GM21825 (cell line): ENCODE measurements at regions not wholly inside any gene's neighbourhood (a gene's known extent, or its start where the extent isn't known, plus 50 kb on each side); places are given as distances from the start of the nearest gene placed in this dataset.

ENCODE experiments used
- ATAC-seq: cut with Tn5 transposase; IDR thresholded peaks from one replicate; pipeline ENCODE4 v1.9.1; 2021; ENCODE audit warnings: mild to moderate bottlenecking, moderate library complexity; ENCODE audit not compliant: unreplicated experiment

DNA sequence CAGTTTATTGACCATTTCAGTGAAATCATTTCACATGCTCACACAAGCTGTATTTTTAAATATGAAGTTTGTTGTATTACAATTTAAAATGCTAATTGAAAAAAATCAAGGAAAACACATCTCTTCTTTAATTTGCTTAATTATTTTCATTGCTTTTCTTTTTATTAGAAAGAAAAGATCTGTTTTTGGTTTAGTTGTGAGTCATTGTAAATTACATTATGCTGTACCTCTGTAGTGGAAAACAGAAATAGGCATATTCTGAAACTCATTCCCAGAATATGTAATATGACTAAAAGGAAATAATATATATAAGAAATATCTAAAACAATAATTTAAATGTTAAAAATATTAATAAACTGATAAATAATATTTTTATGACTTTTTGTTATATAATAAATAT is 161.9 kb downstream of the HGF start:
- no peak for ATAC-seq

DNA sequence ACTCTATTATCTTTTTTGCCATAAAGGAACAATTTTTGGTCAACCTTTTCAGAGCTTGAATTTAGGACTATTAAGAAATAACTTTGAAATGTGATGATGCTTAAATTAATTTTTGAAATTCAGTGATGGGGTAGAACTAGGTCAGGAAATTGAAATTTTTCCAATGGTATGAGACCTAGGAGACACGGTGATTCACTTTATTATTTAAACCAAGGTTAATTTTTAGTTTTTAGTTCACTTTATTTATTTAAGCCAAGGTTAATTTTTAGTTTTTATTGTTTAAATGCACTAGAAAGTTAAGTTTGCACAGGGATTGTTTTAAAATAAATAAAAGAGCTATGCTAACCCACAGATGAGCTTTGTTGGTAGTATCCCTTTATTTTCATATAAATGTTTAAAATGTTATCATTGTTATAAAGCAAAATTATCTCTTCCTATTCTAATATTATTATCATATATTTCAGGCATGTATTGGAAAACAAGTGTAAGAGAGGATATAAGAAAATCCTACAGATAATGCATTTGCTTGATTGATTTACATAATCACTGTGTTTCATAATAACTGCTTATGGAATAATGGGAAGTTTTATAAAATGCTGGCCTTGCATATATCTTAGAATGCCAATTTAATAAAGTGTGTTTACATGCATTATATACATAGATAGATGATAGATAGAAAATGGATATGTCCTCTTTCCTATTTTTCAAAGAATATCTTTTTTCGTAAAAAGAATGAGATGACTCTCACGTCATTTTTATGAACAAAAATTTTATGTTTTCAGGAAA is 163.6 kb downstream of the HGF start:
- ATAC-seq, result no peak

DNA sequence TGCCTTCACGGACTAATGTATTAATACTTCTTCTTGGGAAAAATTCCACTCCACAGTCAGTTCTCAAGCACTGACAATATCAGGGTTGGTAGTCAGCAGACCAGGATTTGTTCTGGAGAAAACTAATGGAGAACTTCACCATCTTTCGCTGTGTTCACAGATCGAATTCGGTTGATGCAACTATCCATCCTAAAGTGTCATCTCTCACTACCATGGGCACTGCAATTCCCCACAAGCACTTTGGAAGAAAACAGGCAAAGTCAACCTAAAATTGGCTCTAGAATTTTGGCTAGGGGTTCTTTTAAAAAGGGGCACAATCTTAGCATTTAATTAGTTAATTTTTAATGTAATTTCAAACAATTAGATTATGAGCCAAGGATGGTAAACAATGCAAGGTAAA is 164.4 kb downstream of the HGF start:
- no peak for ATAC-seq

DNA sequence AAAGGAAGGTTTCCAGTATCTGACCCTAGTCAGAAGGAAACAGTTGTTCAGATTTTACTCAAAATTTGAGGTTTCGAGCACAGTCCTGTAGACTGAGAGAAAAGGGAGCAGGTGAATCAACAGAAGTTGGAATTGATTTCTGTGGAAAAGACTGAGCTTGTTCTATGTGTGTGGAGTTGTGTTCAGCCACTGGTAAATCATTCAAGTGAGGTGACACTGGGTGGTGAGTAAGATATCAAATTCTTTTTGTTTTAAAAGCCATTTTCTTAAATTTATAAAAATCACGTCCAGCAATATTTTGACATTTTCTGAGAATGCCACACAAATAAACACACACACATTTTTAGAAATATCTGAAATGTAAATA is 165.1 kb downstream of the HGF start:
- no peak for ATAC-seq

DNA sequence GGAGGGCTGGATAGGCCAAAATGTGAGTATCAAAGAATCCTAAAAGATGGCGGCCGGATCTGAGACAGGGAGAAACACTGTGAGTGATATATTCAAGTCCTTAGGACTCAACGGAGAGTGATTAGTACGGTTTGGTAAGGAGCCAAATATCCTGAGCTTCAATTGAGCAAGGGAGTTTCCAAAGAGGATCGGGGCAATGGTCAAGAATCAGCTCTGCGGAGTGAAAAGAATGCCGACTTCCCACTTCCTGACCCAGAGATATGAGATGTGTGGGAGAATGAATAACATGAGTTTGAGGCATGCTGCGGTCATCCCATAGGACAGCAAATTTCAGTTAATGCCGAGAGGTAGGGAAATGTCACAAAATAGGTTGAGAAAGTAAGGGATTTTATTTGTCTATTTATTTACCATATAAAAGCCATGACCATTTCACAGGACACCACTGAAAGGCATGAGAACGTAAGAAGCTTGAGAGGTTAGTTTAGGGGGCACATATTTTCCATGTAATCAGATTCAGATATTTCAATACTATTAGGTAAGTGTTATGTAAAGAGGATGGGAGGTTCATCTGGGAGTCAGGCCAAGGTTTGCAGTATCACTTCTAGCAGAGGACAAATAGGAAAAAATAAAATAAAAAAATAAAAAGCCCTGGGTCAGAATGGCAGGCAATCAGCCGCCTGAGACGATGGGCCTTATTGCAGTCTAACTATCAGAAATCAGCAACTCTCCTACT is 165.6 kb downstream of the HGF start:
- ATAC-seq, result no peak

DNA sequence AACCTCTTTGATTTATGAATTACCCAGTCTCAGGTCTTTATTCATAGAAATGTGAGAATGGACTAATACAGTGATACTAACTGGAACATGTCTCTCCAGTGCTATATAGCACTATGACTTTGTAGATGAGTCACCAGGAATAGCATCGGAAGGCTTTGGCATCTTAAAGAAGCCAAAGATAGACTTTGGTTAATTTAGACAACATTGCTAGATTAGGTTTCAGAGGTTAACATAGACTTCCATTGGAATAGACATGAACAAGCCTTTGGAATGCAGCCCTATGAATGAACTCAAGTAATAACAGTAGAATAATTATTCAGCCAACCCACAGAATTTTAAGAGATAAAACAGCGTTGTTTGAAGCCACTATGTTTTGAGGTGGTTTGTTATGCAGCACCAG is 169.2 kb downstream of the HGF start:
- ATAC-seq, result no peak

DNA sequence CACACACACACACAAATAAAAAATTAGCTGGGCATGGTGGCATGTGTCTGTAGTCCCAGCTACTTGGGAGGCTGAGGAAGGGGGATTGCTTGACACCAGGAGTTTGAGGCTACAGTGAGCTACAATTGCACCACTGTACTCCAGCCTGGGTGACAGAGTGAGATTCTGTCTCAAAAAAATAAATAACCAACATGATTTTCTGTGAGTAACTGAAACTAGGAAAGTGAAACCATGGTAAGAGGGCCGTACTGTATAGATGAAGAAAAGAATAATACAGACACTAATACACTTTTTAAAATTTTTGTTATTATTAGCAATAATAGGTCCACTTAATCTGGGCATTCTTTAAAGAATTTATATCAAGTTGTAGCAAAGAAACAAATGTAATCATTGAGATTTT is 170.9 kb downstream of the HGF start:
- ATAC-seq, result no peak

DNA sequence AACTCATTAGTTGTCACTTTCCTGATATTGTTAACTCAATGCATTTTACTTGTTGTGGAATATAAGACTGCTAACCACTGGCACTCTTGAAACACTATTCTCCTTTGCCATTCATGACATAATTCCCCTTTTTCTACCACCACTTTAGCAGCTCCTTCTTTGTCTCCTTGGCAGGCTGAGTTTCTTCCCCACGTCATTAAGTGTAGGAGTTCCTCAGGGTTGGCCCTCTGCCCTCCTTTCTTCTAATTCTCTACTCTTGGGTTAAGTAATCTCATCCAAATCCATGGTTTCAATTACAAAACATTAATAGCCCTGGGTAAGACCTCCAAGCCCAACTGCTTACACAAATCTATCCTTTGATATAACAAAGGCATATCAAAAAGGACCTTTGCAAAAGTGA is 175.1 kb downstream of the HGF start:
- no peak for ATAC-seq

DNA sequence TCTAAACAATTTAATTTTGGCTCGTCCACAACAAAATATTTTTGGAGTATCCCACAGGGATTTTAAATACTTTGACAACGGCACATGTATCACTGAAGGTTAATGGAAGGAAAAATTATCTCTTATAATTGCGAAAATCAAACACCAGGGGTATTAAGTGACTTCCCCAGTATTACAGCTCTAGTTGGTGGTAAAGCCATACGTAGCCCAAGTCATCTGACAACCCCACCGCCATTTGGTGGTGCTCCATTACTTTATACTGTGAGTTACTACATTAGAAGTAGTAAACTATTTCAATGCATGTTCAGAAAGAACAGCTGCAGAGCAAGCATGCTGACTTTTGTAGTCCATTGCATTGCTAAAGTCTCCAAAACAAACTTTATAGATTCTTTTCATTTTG is 179.7 kb downstream of the HGF start:
- ATAC-seq, result no peak

DNA sequence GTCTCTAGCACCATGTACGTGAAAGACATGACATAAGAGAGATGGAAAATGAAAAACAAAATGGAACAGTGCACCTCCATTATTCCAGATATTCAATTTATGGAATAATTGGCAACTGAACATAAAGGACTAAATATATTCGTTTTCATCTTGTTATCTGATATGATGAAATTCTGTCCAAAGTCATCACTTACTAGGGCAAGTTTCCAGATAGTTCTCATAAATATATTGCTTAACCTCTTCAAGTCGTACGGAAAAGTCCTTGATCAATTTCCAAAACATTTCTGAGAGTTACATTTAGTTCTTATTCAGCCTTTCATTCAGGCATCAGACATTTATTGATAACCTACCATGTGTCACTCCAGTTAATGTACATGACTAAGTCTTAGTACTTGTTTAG is 185.2 kb downstream of the HGF start:
- no peak for ATAC-seq

DNA sequence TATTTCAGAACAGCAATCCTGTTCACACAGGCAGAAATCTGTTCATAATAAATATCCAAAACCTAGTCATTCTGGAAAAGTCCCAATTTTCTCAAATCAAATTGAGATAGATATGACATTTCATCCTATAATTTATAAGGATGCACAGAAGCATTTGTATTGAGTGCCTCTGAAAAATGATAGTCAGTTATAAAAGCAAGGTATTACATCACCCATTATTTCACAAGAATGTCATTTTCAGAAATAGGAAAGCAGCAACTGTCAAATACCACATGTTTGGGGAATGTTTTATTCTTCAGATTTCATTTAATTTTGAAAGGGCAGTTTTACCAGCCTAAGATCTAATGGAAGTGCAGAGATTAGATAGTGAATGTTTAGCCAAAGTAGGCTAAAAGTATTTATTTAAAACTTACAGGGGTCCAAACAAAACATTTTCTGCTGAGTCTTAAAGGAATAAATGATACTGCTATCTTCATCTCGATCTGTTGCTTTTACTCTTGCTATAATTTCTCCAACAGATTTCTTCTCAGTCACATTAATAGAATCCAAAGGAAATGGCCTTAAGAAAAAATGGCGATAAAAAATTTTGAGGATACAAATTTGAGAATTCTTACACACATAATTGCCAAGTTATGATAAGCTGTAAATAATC is 185.8 kb downstream of the HGF start:
- no peak for ATAC-seq

DNA sequence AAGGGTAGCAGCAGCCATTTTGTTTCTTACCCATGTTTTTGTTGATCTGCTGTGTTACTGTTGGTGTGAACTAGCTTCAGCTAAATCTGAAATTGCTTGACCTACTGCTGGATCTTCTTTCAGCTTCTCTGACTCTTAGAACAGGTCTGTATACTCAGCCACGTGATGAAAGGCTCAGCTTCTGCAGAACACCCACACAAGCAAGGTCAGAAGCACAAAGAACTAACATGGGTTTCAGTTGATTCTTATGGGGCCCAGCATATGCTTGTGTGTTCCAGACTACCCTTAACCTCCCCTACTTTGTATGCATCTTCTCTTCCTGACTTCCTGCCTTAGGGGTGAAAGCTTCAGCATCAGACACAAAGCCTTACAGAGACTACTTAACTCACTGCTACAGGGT is 186.8 kb downstream of the HGF start:
- no peak for ATAC-seq

DNA sequence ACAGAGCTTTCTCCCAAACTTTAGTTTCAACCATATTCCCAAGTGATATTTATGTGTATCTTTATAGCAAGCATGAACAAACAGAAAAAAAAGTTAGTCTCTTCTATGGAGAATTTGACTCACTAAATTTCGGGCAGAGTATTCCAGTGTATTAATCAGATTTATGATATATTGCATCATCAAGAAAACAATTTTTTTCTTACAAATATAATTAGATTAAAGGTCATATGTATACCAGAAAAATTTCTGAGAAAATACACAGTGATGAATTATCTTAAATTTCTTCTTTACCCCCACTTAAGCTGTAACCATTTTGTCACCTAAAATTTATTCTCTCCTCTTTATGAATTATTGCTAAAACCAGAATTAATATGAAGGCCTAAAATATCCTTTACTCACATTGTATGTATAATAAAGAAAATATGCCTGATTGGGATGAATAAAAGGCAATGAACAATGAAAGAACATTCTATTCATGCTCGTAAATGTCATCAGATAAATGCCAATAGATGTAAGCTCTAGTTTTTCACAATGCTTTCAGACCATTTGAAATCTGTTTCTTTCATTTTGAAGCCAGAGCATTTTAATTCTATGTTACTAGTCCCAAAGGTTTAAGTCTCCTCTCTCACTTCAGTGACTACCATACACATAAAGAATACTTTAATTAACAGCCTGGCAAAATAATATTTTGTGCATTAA is 192.1 kb downstream of the HGF start:
- no peak for ATAC-seq

DNA sequence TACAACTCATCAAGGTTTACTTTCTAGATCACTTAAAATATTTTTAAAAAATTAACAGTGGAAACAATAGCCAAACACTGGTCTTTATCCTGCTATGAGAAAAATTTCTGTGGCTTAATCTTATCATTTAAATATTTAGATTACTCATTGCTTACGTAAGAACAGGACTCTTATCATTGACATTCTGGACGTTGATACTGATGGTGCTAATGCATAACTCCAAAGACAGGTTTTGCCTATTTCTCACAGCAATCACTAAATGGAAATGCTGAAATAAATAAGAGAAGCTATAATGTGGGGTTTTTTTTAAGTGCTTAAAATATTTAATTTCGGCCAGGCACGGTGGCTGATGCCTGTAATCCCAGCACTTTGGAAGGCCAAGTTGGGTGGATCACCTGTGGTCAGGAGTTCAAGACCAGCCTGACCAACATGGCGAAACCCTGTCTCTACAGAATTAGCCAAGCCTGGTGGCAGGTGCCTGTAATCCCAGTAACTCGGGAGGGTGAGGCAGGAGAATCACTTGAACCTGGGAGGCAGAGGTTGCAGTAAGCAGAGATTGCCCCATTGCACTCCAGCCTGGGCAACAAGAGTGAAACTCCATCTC is 195.0 kb downstream of the HGF start:
- ATAC-seq, result no peak

DNA sequence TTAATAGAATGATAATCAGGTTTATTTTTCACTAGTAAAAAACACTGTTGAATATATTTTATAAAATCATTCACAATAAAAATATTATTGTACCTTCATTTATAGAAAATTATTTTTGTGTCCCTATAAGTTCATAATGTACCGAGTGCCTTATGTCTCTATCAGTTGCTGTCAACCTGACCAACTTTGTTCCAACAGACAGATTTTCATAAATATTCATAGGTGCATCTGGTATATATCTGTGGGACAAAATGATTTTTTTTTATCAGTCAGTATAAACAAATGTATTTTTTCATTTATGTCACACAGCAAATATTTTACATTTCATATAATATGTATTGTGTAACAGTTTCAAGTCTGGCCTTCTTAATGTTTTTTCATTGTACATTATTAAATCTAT is 195.9 kb downstream of the HGF start:
- ATAC-seq, result no peak

DNA sequence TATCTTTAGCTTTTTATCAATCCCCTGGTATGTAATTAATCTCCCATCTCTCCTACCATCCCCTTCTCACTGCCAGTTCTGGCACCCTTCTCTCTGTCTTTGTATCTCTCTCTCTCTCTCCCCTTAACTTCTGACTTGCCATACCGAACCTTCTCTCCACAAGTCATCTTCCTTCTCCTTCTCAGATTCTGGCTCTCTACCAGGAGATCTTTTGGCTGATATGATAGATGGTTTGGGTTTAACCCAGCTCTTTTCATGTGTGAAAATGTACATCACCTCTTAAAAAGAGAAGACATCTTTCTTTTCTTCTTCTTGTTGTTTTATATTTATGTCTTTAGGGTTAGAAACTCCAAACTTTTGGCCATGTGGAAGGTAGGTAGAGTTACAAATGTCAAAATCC is 196.7 kb downstream of the HGF start:
- no peak for ATAC-seq

DNA sequence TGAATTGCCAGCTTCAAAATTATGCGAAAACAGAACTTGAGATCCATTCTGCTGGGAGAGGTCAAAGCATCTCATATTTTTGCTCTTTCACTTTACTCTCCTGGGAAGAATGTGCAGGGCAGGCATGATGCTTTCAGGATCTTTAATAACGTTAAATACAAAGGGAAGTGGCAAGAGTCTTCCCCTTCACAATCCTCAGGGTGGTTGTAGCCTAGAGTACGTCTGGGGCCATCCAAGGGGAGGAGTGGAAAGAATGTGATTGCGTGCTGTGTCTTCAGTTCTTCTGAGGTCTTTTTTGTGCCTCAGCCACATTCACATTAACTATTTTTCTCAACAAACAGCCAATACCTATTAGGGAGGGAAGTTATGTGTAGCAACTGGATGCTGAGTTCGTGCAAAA is 207.3 kb downstream of the HGF start:
- ATAC-seq, result no peak

DNA sequence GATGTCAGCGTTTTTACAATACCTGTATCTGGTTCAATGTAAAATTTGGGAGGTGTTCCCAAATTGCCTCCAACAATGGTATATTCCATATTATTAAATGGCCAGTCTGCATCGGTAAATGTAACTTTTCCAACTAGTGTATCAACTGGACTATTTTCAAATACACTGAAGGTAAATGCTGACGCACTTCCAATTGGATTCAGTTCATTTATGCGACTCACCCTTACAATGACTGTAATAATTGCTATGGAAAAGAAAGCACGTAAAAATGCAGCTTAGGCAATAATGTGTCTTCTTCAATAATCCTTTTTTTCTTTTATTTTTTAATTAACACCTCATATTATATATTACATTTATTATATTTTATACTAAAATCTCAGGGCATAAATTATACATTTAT is 209.1 kb downstream of the HGF start:
- ATAC-seq, result no peak

DNA sequence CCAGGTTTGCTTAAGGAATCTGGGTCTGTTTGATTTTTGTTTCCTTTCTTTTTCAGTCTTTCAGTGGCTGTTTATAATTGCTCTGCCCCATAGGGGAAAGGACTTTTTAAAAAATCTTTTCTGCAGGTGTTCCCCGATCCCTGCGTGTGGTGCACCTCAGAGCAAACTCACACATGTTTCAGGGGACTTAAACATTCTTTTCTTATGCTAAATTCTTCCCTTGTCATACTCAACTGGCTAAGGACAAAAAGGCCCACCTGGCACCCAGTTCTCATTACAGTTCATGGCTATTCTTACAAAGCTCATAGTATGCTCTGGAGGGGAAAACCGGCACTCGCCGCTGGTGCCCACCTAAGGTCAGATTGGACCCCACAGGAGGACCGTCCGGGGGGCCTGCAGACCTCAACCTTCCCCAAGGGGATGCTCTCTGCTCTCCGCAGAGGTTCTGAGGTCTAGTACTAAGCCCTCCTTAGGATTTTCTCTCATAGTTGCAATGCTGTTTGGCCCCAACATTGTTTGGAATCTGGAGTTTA is 220.3 kb downstream of the HGF start:
- no peak for ATAC-seq

DNA sequence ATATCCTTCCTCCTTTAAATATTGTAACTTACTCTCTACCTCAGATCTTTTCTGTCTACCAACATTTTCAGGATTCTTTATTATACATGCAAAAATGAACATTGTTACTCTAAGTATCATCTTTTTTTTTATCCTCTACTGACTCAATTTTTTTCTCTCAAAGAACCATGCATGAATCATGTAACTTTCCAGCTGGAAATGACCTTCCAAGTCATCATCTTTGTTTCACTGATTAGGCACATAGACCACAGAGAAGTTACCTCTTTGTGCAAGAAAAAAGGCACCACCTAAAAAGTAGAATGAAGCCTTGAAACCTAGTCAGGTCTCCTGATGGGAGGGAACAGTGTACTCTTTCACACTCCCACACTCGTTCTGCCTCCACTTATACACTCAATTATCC is 234.9 kb downstream of the HGF start:
- ATAC-seq, result no peak

DNA sequence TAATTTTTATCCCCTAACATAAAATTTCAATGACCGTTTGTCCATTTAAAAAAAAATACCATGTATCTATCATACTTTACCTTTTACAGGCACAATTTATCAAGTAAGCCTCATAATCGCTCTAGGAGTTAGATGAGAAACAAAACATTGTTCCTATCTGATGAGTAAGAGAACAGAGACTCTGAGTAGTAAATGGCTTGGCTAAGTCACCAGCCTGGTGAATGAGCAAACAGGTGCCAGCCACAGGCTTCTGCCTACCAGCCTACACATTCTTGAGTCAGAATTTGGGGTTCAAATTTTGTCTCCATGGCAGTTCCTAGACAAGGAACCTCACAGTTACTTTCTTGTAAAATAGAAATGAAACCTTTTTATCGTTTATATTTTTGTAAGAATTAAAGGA is 235.4 kb downstream of the HGF start:
- ATAC-seq, result no peak
